Vagina (tissue), 2 donors: ENCODE measurements at regions not wholly inside any gene's neighbourhood (a gene's known extent, or its start where the extent isn't known, plus 50 kb on each side); places are given as distances from the start of the nearest gene placed in this dataset.

Source experiments
- POLR2A ChIP-seq, 2 donors: fragments of 450-650 bp; IDR thresholded peaks; one replicate each; pipeline ENCODE4 v1.6.1; 2017; ENCODE audit warnings: antibody characterized with exemption in 2 of 2, mild to moderate bottlenecking in 2 of 2, moderate library complexity in 2 of 2
- POLR2AphosphoS5 ChIP-seq, 2 donors: sonication (generic); formaldehyde crosslinking; IDR thresholded peaks; one replicate each; pipeline ENCODE4 v1.9.0; 2017; ENCODE audit warnings: antibody characterized with exemption in 2 of 2, mild to moderate bottlenecking in 2 of 2, low read depth in 1 of 2; ENCODE audit not compliant: insufficient read depth in 1 of 2
- TF ChIP-seq, protein P1 (sequence below), 3 experiments: fragments of 450-650 bp in 2 of 3; fragments of 200-600 bp in 1 of 3; sonication (generic) in 1 of 3; IDR thresholded peaks; one replicate each; pipeline ENCODE4 v1.5.1; 2017 to 2019; ENCODE audit warnings: antibody characterized with exemption in 3 of 3, mild to moderate bottlenecking in 2 of 3, moderate library complexity in 2 of 3

DNA sequence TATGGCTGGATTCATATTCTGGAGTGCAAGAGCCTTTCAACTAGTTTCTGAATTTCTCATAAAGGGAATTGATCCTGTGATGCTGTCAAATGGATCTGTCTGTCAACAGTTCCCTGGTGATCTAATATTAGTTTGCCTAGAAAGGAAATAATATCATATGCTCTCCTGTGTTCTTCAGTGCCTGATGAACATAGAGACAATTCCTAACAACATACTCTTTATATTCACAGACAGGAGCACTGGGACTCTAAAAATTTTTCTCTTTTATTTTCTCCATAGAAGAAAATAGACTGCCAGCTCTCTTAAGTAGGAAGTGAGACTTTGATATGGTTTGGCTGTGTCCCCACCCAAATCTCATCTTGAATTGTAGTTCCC, 259.7 kb downstream of the TMX3 start:
- no peak for TF ChIP-seq POLR2A (IDR thresholded peaks at IDR 0.05)
- TF ChIP-seq, protein P1, sequence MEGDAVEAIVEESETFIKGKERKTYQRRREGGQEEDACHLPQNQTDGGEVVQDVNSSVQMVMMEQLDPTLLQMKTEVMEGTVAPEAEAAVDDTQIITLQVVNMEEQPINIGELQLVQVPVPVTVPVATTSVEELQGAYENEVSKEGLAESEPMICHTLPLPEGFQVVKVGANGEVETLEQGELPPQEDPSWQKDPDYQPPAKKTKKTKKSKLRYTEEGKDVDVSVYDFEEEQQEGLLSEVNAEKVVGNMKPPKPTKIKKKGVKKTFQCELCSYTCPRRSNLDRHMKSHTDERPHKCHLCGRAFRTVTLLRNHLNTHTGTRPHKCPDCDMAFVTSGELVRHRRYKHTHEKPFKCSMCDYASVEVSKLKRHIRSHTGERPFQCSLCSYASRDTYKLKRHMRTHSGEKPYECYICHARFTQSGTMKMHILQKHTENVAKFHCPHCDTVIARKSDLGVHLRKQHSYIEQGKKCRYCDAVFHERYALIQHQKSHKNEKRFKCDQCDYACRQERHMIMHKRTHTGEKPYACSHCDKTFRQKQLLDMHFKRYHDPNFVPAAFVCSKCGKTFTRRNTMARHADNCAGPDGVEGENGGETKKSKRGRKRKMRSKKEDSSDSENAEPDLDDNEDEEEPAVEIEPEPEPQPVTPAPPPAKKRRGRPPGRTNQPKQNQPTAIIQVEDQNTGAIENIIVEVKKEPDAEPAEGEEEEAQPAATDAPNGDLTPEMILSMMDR (IDR thresholded peaks at IDR 0.05), result no peak
- TF ChIP-seq POLR2AphosphoS5 (IDR thresholded peaks at IDR 0.05; ENCODE audit: insufficient read depth in 1 of 2, low read depth in 1 of 2), result no peak
